ENCODE measurements at regions not wholly inside any gene's neighbourhood (a gene's known extent, or its start where the extent isn't known, plus 50 kb on each side); places are given as distances from the start of the nearest gene placed in this dataset.
"Not testable (repeated sequence)": the region's sequence is repeated elsewhere in the genome, so short reads cannot be mapped to it uniquely, and the experiment has no call there.

DNA sequence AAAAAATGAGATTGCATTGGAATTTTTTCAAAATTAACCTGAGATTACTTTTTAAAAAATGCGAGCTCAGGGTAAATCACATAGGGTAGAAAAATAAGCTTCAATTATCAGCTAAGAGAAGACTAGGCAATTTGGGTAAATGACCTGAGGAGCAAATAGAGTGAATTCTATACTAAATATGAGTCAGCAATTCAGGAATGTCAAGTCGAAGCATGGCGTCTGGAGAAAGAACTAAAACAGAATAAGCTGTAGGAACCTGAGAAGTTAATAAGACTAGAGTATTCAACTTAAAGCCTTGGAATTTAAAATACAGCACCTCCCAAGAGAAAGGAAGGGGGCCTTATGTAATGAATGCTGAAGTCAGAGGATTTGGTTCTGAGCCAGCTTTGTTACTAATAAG lies 487.0 kb downstream of the SUCLG1 start:
- H3K4me3 ChIP-seq = no peak overlapping the region

GRCh38 chr2:83971547-83971946 lies 487.5 kb downstream of the SUCLG1 start:
- TF ChIP-seq CTCF (IDR thresholded peaks at IDR 0.05) = no peak
- no peaks in the 10 kb centered on the region for H3K27me3 ChIP-seq
- peaks cover 0 to 6% of the 10 kb centered on the region in 2 donors for H3K9me3 ChIP-seq
- no peak overlapping the region for H3K27ac ChIP-seq
- ATAC-seq (no peak), DNase-seq (no peak)
- no peaks in the 10 kb centered on the region for H3K4me1 ChIP-seq
- H3K4me3 ChIP-seq = no peak overlapping the region
- H3K36me3 ChIP-seq = no peaks in the 10 kb centered on the region
- intact Hi-C loops (cut with DNase I) = no loop called here

More for the DNA sequence above, 487.0 kb downstream of the SUCLG1 start:
- no peak for TF ChIP-seq CTCF (IDR thresholded peaks at IDR 0.05)
- H3K27ac ChIP-seq = no peak overlapping the region
- peaks cover 0 to 8% of the 10 kb centered on the region in 2 donors for H3K9me3 ChIP-seq
- DNase-seq (no peak), ATAC-seq (no peak)
- H3K36me3 ChIP-seq = no peaks in the 10 kb centered on the region
- H3K27me3 ChIP-seq = no peaks in the 10 kb centered on the region
- H3K4me1 ChIP-seq = no peaks in the 10 kb centered on the region
- intact Hi-C loops (cut with DNase I) = no loop called here

DNA sequence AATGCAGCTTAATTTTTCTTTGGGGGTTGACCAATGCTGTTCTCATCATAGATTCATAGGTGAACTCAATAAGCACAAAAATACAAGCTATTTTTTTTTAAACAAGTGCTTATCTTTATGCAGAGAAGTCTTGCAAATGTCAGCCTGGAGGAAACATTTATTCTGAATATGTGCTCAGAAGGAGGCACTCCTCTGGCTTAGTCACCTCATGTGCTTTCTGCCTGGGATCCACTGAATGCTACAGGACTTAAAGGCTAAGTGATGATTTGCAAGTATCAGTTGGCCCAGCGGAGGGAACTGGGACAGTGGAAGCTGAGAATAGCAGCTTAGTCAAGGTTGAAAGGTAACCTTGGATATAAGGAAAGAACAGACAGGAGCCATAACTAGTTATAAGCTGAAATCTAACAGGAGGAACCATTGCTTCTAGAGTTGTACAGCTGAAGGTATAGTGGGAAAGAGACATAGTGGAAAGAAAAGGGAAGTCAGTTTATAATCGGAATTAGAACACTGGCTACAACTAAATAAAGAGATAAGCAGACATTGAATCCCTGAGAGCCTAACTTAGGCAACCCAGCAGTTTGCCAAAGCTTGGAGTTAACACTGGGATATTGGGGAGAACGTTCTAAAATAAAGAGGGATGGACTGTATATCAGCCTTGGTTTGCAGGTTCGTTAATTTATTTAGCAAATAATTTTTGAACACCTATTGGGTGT lies 488.7 kb downstream of the SUCLG1 start:
- ATAC-seq (no peak), DNase-seq (no peak)
- Histone ChIP-seq H3K36me3 (no peaks in the 10 kb centered on the region), H3K27me3 (no peaks in the 10 kb centered on the region), H3K4me3 (no peak overlapping the region), H3K9me3 (no peaks in the 10 kb centered on the region), H3K27ac (no peak overlapping the region), H3K4me1 (no peaks in the 10 kb centered on the region)
- TF ChIP-seq CTCF (IDR thresholded peaks at IDR 0.05) = no peak
- intact Hi-C loops (cut with DNase I) = no loop called here

DNA sequence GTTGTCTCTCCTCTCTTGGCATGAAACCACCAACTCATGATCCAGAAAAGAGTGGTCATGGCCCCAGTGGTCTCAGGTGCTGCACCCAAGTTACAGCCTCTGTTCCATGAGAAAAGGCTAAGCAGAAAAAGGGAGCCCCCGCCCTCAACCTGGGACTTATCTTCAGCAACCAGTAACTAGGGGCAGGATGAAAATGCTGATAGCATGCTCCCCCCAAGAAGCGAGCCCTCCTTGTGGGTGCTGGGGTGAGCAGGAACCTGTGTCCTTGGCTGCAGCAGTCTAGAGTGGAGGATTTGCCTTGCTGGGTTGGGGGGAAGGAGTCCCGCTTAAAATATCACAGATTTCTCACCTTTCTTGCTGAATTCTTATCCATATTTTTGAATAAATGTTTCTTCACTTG lies 490.0 kb downstream of the SUCLG1 start:
- no peaks in the 10 kb centered on the region for H3K36me3 ChIP-seq
- no peak overlapping the region for H3K27ac ChIP-seq
- DNase-seq (no peak), ATAC-seq (no peak)
- intact Hi-C loops (cut with DNase I) = no loop called here
- no peaks in the 10 kb centered on the region for H3K27me3 ChIP-seq
- no peaks in the 10 kb centered on the region for H3K9me3 ChIP-seq
- no peaks in the 10 kb centered on the region for H3K4me1 ChIP-seq
- H3K4me3 ChIP-seq = no peak overlapping the region
- TF ChIP-seq CTCF (IDR thresholded peaks at IDR 0.05) = no peak

GRCh38 chr2:83967854-83968253 lies 491.2 kb downstream of the SUCLG1 start:
- H3K27me3 ChIP-seq = no peaks in the 10 kb centered on the region
- DNase-seq = no peak
- H3K9me3 ChIP-seq = no peaks in the 10 kb centered on the region
- no peak overlapping the region for H3K27ac ChIP-seq
- H3K4me3 ChIP-seq = no peak overlapping the region
- TF ChIP-seq CTCF (IDR thresholded peaks at IDR 0.05) = no peak
- H3K36me3 ChIP-seq = no peaks in the 10 kb centered on the region
- intact Hi-C loops (cut with DNase I) = no loop called here
- ATAC-seq = no peak
- no peaks in the 10 kb centered on the region for H3K4me1 ChIP-seq

DNA sequence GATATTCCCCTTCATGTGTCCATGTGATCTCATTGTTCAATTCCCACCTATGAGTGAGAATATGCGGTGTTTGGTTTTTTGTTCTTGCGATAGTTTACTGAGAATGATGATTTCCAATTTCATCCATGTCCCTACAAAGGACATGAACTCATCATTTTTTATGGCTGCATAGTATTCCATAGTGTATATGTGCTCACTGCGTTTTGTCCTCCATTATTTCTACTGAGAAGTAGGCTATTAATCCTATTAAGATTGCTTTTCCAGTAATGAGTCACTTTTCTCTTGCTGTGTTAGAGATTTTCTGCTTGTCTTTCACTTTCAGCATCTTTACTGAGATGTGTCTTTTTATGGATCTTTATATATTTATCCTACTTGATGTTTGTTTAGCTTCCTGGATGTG lies 492.1 kb downstream of the SUCLG1 start:
- ATAC-seq; H3K27ac ChIP-seq; H3K27me3 ChIP-seq; intact Hi-C loops (cut with DNase I); DNase-seq; H3K4me3 ChIP-seq; H3K9me3 ChIP-seq; H3K4me1 ChIP-seq; H3K36me3 ChIP-seq: not testable (repeated sequence)

All from left lung (tissue), 4 donors.